ENCODE measurements at regions not wholly inside any gene's neighbourhood (a gene's known extent, or its start where the extent isn't known, plus 50 kb on each side); places are given as distances from the start of the nearest gene placed in this dataset.

DNA sequence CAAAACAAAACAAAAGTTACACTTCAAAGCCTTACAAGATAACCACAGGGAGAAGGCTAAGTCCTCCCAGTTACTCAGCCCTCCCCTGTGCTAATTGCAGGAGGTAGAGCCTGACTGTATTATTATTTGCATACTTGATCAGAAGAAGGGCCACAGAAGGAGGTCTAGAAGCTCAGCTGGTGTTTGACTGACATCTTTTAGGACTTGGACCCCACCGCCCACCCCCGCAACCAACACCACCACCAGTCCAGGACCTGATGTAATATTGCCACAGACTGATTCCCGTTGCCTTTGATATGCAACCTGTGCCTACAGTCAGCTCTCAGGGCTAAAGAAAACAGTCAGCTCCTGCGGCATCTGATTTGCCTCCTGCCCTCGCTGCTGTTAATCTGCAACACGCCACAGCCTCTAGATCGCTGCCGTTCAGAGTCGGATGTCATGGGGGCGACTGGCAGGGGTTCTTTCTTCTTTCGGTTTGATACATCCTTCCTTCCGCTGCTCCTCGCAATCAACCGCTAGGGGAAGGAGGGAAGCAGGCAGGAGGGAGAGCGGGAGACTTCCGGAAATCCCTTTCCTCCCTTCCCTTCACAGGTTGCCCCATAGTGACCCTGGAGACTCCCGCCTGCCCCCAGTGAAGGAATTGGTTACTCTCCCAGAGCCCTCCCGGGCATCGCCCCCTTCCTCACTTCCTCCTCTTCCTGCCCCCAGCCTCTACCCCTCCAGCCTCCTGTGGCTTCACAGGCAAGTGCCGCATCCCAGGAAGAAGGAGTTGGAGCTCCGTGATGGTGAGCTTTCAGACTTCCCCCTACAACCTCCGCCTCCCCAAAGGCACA lies 90.5 kb upstream of the SOX9 start:
- DNase-seq (ENCODE audit: low spot score) = peak; percentile 73

DNA sequence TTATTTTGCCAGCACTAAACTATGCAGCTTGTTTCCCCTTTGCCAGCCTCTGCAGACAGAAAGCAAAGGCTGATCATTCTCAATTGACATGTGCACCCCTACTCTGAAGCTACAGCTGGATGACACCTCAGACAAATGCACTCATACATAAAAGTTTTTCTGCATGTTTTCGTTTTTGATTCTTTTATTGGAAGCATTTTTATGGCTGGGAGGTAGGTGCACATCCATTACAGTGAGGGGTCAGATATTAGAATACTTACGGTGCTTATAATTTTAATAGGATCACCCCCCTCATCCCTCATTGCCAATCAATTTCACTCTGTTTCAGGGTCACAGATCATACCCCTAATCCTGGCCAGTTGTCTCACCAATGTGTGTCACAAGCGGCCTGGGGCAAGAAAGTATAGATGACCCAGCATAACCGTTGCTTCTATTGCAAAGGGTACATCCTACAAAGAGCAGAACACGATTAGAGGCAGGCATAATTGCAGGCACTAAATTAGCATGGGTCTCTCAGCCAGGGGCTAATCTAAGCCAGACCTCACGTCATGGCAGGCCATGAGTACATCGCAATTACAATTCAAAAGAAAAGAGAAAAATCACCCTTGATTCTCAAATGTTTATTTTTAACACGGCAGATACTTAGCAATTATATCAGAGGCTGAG lies 89.5 kb upstream of the SOX9 start:
- DNase-seq (ENCODE audit: low spot score) = no peak

DNA sequence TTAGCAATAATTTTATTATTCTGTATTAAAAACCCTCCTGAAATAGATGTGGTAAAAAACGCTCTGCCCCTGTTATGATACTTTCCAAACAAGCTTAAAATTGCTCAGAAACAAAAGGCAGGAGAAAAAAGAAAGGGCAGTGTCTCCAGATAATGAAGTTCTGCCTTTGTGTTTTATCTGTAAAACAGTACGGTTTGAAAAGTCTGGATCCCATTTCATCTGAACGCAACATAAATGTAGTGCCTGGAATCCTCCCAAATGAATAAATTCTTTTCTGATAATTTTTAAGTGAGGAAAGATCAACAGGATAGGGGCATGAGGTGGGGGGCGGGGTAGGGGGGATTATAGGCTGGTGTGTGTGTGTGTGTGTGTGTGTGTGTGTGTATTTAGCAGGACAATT lies 87.5 kb upstream of the SOX9 start:
- DNase-seq (ENCODE audit: low spot score) = no peak

DNA sequence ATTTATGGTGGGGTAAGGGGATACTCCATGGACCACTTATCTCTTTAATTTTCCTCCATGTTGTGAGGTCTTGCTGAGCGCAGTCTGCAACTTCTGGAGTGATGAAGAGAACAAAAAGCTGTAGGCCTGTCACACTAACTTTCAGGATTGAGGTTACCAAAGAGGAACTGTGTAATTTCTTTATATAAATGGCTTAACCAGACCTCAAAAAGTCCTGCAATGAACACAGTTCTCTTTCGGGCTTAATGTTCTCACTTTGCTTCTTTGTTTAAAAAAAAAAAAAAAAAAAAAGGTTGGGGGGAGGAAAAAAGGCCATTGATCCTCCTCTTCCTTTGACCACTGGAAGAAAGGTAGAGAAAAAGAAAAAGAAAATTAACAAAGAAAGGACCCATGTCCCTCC lies 86.8 kb upstream of the SOX9 start:
- peak; percentile 12 for DNase-seq (ENCODE audit: low spot score)

DNA sequence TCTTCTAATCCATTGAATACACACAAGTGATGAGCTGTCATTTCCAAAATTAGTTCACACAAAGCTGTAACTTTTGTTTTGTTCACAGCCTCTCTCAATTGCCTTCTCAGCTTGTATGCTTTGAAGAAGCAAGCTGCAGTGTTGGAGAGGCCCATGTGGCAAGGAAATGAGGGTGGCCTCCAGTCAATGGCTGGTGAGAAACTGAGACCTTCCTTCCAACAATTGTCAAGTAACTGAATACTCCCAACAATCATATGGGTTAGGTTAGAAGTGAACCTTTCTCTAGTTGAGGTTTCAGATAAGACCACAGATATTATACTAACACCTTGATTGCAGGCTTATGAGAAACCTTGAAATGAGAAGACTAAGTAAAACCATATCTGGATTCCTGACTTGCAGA lies 82.4 kb upstream of the SOX9 start:
- no peak for DNase-seq (ENCODE audit: low spot score)

GRCh38 chr17:72039490-72039889 lies 81.3 kb upstream of the SOX9 start:
- DNase-seq (ENCODE audit: low spot score) = no peak

- DNase-seq (ENCODE audit: low spot score) = no peak
Measured at GRCh38 chr17:72046178-72046577, 74.6 kb upstream of the SOX9 start.

DNA sequence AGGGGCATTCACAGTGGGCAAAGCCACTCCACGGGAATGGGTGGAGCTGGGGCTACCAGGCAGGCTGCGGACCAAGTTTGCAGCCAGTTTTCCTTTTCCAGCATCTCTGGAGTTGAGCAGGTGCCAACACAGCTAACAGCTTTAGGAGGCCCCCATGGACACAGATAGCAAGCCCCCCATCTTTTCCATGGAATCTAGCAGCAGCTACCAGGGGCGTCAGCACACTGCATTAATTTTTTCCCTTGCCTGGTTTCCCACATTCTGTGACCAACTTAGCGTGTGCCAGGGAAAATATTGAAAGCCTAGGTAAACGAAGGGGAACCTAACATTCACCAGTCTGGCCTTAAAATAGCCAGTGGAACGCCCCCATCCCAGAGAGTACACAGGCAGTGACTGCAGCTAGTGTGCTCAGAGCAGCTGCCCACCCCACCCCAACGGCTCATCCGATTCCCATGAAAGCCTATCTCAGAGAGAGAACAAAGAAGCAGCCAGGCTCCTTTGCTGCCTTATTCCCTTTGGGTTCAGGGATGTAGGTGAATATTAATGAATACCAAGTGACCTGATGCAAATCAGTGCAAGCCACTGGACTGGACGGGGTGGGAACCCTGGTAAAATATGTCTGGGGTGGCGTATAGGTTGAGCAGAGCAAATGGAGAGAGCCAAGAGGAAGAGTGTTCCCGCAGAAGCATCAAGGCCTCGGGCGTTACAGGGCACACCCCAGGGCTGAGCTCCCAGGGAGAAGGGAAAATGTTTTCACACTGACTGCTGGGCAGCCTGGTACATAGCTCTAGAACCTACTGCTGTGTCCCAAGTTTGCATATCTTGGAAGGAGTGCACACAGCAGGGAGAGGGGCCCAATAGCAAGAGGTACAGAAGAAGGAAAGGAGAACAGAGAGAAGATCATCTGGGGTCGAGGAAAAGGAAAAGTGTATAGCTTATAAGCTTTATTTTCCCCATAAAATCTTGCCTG lies 73.9 kb upstream of the SOX9 start:
- no peak for DNase-seq (ENCODE audit: low spot score)

- DNase-seq (ENCODE audit: low spot score) = no peak
Measured at GRCh38 chr17:72049914-72050313, 70.9 kb upstream of the SOX9 start.

- DNase-seq (ENCODE audit: low spot score) = no peak
Measured at GRCh38 chr17:72053036-72053435, 67.8 kb upstream of the SOX9 start.

DNA sequence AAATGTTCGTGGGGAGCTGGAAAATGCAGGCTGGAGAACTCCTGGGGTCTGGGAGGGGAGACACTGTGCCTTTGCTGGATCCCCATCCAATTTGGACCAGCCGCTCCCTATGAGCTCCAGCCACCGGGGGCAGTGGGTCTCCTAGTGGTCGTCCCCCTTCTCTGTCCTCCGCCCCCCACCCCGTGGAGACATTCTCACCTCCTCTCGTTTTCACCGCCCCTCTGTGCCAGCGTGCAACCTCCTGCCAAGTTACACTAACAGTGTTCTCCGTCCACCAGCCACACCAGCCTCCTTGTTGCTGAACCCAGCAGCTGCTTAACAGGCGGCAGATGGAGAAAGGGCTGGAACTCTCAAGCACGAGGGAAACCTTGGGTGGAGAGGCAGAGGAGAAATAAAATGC lies 67.4 kb upstream of the SOX9 start:
- peak; percentile 25 for DNase-seq (ENCODE audit: low spot score)

DNA sequence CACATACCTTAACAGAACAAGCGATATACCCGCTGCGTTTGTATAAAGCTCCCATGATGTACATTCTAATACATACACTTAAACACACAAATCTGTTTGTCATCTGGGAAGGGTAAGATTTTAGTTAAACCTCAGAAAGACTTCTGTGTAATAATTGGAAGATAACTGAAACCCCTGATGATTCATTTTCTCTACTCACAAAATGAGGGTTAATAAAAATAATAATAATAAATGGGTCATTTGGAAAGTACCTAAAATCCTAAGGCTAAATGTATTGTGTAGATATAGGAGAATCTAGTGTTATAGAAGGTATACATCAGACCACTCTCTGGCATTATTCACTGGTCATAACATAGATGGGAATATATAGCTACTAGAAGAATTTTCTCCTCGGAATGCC lies 64.7 kb upstream of the SOX9 start:
- no peak for DNase-seq (ENCODE audit: low spot score)

DNA sequence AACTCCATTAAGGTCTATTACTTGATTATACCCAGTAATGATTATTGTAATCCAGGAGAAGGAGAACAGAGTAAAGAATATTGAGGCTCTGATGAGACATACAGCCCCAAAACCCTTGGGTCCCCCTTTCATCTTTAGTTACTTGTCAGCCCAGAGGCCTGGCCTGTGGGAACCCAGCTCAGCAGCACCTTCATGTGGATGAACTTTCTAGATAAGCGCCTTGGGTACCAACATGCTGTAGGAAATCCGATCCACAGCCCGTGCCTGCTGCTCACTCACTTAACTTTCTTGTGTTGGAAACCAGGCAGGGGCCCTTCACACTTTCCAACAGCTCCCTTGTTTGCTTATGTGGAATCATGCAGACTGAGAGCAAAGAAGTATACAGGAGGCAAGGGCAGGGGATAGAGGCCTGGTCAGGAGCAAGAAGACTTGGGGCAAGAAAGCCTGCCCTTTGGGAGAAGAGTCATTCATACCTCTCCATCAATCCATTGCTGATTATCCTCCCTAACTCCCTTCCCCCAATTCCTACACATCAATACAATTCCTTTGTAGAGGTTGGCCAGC lies 64.0 kb upstream of the SOX9 start:
- no peak for DNase-seq (ENCODE audit: low spot score)

GRCh38 chr17:72060084-72060483 lies 60.7 kb upstream of the SOX9 start:
- no peak for DNase-seq (ENCODE audit: low spot score)

- DNase-seq (ENCODE audit: low spot score) = no peak
Measured at GRCh38 chr17:72063262-72063661, 57.6 kb upstream of the SOX9 start.

GRCh38 chr17:72063756-72064450 lies 56.9 kb upstream of the SOX9 start:
- no peak for DNase-seq (ENCODE audit: low spot score)

DNA sequence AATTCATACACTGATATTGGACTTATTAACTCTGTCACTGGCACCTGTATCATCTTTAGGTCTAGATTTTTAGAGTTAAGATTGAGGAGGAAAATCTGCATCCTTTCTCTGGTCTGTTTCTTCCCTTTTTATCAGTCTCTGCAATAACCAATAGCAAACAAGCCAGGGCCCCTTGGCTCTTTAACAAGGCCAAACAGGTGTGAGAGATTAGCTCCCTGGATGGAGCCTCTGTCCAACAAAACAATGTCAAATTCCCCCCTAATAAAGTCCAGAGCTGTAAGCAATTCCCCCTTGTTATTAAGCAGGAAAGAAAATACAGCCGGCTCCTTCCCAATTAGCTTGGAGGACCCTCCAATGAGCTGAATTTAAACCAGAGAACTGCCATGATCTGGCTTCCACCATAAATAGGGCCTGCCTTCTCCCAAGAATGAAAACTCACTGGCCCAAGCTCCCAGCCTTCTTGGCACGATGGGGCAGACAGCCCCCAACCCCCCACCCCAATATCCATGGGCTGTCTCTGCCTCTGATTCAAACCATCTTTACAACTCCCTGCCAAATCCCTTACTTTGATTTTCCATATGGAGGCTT lies 56.1 kb upstream of the SOX9 start:
- DNase-seq (ENCODE audit: low spot score) = no peak

- DNase-seq (ENCODE audit: low spot score) = no peak
Measured at GRCh38 chr17:72065556-72065955, 55.3 kb upstream of the SOX9 start.

DNA sequence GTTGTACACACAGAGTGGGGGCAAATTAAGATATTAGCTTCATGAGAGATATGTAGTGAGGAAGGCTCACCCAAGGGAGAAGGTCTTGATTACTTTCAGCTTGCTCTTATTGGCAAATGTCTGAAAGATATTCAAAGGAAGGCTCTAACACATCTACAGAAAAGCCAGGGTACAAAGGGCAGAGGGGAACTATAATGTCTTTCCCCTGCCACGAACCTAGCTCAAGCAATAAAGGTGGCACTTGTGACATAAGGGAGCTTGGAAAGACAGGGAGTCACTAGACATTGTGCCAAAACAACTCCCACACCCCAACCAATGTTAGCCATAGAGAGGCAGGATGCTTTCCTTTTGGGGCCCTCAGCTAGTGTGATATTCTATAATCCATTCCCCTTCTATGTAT lies 52.2 kb upstream of the SOX9 start:
- DNase-seq (ENCODE audit: low spot score) = no peak

- no peak for DNase-seq (ENCODE audit: low spot score)
Measured at GRCh38 chr17:72069586-72070202, 51.1 kb upstream of the SOX9 start.
